ENCODE measurements at regions not wholly inside any gene's neighbourhood (a gene's known extent, or its start where the extent isn't known, plus 50 kb on each side); places are given as distances from the start of the nearest gene placed in this dataset.

DNA sequence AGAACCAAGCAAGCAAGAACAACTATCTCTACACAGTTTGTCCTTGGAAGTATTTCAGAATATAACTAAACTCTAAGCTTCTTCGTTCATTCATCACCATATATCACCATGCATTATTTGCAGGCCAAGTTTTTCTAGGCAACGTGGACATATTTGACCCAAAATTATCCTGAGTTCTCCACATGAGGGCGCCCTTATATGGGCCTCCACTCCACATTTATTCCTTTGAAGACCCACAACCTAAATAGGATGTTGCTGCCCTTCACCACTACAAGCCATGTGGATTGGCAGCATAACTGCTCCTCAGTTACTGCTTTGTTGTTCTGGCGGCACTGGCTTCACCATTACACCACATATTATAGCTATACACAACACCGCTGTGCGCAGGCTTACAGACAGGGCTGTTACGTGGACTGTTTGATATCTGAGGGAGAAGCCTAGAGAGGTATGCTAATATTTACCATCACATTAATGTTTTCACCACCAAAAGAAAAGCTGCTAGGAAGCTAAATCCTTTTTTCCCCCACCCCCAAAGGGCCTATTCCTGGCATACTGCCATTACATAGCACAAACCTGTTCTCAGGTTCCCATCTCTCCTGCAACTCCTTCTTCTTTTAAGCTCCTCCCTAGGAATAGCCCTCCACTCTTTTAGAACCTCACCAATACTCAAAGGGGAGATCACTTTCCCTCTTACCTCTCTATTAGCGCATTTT is 411.7 kb downstream of the C6orf118 start:
- TF ChIP-seq POLR2A (IDR thresholded peaks at IDR 0.05; ENCODE audit: low read depth, low read length) (no peak), SMC3 (IDR thresholded peaks at IDR 0.05; ENCODE audit: low read depth, low read length) (no peak), RCOR1 (IDR thresholded peaks at IDR 0.05; ENCODE audit: insufficient replicate concordance, low read length) (no peak), NFE2L2 (IDR thresholded peaks at IDR 0.05; ENCODE audit: low read depth, low read length) (no peak), MAFK (IDR thresholded peaks at IDR 0.05; ENCODE audit: low read depth, low read length) (no peak), RFX5 (IDR thresholded peaks at IDR 0.05; ENCODE audit: low read depth, low read length) (no peak), RAD21 (IDR thresholded peaks at IDR 0.05; ENCODE audit: low read length) (no peak), BHLHE40 (IDR thresholded peaks at IDR 0.05; ENCODE audit: low read depth, low read length) (no peak), CHD1 (IDR thresholded peaks at IDR 0.05; ENCODE audit: low read depth, low read length) (no peak), FOS (IDR thresholded peaks at IDR 0.05; ENCODE audit: low read depth, low read length) (no peak), CEBPB (IDR thresholded peaks at IDR 0.05; ENCODE audit: low read depth, low read length) (no peak)
- TF ChIP-seq, protein P1, sequence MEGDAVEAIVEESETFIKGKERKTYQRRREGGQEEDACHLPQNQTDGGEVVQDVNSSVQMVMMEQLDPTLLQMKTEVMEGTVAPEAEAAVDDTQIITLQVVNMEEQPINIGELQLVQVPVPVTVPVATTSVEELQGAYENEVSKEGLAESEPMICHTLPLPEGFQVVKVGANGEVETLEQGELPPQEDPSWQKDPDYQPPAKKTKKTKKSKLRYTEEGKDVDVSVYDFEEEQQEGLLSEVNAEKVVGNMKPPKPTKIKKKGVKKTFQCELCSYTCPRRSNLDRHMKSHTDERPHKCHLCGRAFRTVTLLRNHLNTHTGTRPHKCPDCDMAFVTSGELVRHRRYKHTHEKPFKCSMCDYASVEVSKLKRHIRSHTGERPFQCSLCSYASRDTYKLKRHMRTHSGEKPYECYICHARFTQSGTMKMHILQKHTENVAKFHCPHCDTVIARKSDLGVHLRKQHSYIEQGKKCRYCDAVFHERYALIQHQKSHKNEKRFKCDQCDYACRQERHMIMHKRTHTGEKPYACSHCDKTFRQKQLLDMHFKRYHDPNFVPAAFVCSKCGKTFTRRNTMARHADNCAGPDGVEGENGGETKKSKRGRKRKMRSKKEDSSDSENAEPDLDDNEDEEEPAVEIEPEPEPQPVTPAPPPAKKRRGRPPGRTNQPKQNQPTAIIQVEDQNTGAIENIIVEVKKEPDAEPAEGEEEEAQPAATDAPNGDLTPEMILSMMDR (conservative IDR thresholded peaks at IDR 0.05; ENCODE audit: low read depth, low read length) = no peak
- TF ChIP-seq, protein P2, sequence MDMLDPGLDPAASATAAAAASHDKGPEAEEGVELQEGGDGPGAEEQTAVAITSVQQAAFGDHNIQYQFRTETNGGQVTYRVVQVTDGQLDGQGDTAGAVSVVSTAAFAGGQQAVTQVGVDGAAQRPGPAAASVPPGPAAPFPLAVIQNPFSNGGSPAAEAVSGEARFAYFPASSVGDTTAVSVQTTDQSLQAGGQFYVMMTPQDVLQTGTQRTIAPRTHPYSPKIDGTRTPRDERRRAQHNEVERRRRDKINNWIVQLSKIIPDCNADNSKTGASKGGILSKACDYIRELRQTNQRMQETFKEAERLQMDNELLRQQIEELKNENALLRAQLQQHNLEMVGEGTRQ (IDR thresholded peaks at IDR 0.05; ENCODE audit: low read depth, low read length) = no peak

All from IMR-90 (cell line).